NOMO-1 (cell line): ENCODE measurements at regions not wholly inside any gene's neighbourhood (a gene's known extent, or its start where the extent isn't known, plus 50 kb on each side); places are given as distances from the start of the nearest gene placed in this dataset.
"Not testable (repeated sequence)": the region's sequence is repeated elsewhere in the genome, so short reads cannot be mapped to it uniquely, and the experiment has no call there.

Experiments used
- DNase-seq, 2 experiments: peaks; one replicate each; lab custom pipeline; 2025; ENCODE audit not compliant: unreplicated experiment in 2 of 2; lab: John Stamatoyannopoulos, UW

DNA sequence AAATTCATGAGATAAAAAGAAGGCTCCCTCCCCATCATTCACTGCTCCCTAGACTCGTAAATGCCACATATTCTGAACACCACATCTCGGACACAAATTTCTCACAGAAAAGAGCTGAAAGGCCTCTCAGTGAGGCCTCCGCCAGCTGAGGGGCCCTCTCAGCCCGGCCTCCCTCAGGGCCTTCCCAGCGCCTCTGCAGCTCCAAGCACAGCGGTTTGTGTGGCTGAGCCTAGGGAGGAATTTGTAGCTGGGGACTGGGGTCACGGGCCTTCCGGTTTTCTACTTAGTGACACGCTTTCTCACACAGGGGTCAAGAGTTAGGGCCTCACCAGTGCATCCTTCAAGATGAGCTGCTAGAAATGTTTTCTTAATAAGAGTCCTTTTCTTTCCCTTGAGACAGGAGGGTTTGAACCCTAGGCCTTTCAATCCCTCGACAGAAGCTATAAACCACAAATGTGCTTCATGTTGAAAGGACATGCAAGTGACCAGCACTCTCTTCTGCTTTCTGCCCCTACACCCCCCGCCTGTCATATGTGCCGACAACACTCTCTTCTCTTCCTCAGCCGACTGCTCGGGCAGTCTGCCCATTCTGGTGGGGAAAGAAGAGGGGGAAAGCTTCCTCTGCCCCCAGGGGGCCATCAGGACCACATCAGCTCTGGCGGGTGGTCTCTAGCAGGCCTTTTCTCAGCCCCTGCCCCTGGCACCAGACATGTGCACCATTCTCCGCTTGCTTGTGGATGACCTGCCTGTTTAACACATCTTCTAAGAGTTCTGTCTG lies 104.9 kb downstream of the CHIC2 start:
- DNase-seq, result no peak

DNA sequence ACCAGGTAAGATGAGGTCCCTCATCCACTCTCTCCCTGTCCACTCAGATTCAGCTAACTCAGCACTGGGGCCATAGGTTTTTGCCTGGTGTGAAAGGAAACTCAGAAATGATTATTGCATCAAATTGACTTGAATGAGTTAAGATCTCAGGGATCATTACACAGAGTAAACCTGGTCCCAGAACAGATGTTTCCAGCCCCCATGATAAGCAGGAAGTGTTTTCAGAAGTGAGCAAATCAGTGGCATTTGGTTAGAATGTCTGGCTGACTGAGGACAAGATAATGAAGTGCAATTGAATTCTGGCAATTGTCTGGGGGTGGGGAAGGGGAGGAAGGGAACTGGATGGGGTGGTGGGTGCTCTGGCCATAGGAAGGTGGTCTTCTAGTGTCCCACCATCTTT lies 108.0 kb downstream of the CHIC2 start:
- no peak for DNase-seq

DNA sequence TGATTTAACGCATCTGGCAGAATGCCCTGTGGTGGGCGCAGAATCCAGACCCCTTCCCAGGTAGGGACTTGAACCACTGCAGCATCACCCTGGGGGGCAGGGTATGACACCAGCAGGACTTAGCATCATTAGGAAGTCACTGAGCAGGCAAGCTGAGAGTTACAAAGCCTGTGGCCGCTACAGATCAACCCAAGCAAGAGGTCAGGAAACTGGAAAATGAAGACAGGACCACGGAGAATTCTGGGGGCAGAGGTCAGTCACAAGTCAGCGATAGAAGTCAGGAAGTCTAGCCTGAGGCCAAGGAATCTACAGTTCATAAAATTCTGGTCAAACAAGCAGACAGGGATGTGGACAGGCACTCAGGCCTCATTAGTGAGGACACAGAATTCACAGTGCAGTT lies 108.4 kb downstream of the CHIC2 start:
- DNase-seq, result no peak

DNA sequence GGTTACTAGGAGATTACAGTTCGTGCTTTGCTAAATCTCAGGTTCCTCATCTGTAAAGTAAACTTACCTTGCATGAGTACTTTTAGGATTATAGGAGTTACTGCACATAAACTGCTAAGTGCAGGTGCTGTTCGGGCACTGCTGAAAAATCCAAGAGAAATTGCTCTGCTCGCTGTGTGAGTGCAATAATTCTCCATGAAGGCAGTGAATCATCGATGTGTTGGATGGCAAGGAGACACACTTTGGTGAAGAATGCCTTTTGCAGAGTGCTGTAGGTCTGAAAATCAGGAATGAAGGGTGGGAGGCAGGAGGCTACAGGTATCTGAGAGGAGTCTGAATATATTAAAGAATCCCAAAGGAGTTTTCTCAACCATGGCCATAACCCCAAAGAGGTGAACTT lies 113.0 kb downstream of the CHIC2 start:
- no peak for DNase-seq

DNA sequence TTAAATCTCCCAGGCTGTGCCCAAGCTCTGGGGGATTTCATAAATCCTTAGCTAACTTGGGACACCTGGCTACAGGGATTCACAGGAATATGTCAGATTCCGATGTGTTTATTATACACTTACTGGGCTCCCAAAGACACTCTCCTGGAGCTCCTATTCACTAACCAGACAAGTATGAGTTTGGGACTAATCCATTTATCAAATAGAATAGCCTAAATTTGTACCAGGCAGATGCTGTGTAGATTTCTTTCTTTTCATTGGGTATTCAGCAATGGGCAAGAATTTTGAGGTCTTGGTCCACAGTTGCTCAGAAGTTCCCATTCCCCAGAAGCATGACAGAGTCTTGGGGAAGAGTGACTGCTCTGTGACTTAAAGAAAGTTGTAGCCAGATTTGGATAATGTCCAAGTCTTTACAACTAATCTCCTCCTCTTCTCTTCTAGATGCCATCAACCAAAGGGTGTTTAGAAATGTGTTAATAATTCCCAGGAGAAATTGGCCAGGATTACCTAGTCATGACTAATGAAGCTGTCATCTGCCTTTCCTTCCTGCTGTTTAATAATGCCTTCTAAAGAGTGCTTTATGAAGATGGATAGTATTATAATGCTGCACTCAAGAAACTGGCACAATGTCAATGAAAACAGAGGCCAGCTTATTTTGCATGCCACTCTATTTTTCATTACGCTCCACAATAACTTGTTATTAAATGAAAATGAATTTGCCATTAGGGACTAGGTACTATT lies 120.9 kb downstream of the CHIC2 start:
- DNase-seq, result no peak

DNA sequence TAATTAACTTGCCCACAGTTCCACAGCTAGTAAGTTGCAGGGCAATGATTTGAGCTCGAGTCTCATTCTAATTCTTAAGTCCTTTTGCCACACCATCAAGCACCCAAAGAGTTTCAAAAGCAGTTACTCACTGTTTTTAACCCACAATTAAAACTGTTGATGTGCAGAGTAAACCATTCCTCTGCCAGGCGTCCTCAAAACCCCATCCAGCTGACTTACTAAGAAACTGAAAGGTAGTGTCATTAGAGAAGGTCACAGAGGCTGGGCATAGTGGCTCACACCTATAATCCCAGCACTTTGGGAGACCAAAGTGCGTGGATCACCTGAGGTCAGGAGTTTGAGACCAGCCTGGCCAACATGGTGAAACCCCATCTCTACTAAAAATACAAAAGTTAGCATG lies 121.7 kb downstream of the CHIC2 start:
- no peak for DNase-seq

DNA sequence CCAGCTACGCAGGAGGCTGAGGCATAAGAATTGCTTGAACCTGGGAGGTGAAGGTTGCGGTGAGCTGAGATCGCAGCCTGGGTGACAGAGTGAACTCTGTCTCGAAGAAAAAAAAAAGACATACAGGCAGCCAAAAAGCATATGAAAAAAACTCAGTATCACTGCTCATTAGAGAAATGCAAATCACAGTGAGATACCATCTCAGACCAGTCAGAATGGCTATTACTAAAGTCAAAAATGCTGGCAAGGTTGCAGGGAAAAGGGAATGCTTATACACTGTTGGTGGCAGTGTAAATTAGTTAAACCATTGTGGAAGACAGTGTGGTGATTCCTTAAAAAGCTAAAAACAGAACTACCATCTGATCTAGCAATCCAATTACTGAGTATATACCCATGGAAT lies 123.1 kb downstream of the CHIC2 start:
- DNase-seq, result no peak

DNA sequence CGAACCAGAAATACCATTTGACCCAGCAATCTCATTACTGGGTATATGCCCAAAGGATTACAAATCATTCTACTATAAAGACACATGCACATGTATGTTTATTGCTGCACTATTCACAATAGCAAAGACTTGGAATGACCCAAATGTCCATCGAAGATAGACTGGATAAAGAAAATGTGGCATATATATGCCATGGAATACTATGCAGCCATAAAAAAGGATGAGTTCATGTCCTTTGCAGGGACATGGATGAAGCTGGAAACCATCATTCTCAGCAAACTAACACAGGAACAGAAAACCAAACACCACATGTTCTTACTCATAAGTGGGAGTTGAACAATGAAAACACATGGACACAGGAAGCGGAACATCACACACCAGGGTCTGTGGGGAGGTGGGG lies 124.5 kb downstream of the CHIC2 start:
- not testable (repeated sequence) for DNase-seq

DNA sequence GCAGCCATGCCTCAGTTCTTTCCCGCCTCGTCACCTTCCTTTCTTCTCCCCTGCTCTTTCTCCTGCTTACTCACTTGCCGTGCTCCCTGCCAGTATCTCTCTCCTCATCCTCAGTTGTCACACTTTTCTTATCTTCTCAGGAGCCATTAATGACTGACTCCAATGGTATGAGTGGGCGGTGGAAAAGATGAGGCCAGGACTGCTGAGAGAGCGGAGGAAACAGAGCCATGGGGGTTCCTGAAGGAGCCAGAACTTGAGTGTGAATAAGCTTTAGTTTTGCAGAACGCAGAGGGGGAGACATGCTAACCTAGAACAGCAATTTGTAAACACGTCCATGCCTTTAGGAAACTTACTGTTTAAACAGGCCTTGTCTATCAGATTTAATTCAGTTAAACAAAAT lies 126.5 kb downstream of the CHIC2 start:
- no peak for DNase-seq

DNA sequence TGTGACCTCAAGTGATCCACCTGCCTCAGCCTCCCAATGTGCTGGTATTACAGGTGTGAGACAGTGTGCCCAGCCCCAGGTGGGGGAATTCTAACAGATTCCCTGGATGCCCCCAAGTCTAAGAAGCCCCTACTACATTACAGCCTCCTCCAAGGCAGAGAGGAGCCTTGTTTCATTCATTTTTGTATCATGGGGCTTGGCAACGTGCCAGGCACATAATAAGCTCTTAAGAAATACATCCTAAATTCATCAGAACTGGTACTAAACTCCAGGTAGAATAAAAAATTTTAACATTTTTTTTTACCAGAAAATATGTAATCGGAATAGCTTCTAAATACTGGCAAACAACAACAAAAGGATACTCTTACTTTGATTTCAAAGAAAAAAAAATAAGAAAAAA lies 127.1 kb downstream of the CHIC2 start:
- no peak for DNase-seq

DNA sequence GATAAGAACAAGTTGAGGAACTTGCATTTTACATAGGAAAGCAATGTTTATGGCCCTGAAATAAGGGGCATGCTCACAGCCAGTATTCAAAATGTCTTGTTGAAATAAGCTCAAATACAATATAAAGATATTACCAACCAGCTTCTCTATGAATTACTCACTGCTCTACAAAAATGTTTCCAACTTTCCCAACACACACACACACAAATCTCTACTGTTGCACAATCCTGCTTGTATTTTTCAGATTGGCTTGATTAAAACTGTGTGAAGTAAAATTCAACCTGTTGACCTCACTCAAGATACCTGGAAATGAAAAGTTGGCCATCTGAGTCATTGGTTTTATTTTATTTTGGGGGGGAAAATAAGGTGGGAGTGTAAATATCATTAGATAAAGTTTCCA lies 128.6 kb downstream of the CHIC2 start:
- DNase-seq, result no peak

DNA sequence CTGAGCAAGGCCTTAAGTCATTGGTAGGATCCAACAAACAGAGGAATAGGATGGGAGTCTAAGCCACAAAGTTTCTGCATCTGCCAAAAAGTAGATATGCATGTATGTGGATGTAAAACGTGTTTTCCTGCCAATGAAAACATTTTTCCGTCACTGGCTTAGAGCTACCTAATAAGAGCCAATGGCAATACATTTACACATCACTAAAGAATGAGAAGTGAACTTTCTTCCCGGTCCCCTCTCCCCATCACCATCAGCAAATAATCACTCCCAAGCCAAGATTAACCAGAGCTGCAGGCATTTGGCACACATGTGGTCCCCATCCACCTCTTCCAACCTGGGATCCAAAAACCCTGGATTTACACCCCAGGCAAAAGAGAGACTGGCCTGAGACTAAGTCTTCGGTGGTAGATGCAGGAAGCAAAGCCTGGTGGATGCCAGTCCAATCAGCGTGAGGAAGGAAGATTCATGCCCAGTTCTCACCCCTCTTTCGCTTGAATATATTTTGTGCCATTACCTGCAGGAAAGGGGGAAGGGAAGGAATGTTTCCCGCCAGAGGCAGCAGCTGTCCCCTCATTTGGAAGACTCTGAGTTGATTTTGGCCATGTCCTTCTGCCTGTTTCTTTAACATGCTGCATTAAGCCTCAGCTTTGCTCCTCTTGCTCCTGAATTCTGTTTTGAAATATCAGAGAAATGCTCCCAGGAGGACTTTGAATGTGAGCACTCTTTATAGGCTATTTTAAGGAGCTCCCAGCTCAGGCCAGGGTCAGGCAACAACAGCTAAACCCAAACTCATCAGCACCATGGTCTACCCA lies 131.4 kb downstream of the CHIC2 start:
- DNase-seq, result no peak

DNA sequence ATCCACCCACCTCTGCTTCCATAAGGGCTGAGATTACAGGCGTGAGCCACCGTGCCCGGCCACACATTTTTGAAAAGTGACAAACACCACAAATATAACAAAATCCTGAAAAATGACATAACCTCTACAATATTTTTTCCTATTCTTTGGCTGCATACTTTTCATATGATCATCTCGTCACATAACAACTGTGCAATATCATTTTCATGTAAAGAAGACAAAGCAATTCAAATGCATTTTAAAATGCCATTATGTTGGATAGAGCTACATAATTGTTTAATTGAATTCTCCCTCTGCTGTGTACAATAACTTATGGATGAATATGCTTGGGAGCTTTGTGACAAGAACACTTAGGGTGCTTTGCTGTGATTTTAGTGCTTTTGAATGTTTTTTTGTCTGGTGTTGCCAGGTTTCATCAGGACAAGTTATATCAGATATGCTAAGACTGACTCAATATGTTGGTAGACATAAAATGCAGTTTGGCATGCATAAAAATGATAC lies 132.9 kb downstream of the CHIC2 start:
- no peak for DNase-seq

DNA sequence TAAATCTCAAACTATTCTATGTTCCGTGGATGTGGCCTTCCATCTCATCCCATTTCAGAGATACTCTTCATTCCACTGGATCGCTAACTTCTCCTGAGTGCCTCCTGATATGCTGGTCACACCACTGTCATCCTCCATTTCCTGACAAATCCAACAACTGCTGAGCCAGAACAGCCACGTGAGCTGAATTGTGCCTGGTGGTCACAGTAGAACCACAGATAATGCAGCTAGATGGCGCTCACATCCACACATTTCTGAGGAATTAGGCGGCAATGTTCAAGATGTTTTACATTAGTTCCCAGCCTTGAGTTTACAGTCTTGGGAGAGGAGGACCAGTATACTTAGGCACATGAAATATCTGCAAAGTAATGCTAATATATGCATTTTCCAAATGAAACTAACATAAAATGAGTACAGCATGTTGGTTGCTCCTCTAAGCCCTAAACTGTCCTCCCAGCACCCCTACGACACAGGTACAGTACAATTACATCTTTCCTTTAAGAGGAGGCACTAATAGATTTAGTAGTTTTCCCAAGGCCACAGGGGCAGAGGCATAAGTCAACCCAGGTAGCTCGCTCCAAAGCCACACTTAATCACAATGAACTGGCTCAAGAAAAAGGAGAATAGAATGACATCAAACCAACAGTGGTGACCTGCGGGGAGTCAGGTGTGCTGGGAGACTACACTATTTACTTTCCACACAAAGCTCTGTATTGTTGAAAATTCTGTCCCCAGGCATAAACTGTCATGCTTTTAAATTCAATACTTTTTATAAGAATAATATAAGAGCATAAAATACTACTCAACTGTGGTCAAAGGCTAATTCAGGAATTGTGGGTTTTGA lies 134.2 kb downstream of the CHIC2 start:
- DNase-seq, result peak; percentile 24 to 67

DNA sequence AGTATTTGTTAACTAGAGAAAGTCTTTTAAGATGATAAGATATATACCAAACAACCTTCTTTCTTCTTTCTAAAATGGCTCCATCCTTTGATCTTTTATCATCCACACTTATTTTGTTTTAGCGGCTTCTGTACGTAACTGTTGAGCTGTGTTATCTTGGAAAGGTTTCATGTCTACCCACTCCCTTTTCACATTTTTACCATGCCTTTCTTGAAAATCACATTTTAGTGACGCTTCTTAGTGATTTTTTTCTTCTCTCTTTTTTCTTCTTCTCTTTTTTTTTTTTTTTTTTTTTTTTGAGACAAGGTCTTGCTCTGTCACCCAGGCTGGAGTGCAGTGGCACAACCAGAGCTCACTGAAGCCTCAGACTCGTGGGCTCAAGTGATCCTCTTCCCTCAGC lies 135.1 kb downstream of the CHIC2 start:
- no peak for DNase-seq

DNA sequence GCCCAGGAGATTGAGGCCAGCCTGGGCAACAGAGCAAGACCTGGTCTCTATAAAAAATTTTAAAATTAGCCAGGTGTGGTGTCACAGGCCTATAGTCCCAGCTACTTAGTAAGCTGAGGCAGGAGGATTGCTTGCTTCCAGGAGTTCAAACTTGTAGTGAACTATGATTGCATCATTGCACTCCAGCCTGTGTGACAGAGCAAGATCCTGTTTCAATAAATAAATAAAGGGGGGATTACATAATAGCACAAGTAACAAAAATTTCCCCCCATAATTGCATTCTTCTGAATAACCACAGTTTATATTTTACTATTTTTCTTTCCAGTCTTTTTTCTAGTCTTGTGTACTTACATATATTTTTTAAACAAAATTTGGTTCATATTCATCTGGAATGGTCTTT lies 135.6 kb downstream of the CHIC2 start:
- peak in 1 of 2 experiments; percentile 38 for DNase-seq

DNA sequence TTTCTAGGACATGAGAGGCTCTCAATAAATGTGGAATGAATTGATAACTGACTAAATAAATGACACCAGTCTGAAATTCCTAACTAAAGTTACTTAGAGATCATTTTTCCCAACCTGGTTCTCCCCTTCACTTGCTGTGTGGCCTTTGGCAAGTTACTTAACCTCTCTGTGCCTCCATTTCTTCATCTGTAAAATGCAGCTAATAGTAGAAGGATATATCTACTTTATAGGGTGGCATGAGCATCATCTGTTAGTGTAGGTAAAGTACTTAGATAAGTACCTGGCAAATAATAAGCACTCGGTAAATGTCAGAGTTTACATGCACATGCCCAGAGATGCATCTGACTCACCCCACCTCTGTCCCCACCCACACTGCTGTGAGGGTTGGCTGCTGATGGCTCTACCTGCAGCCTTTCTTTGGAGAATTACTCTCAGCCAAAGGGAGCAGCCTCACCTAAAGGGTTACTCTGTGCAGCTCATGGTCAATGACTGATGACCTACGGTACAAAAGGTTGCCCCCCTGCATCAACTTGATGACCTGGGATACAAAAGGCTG lies 139.3 kb downstream of the CHIC2 start:
- no peak for DNase-seq

DNA sequence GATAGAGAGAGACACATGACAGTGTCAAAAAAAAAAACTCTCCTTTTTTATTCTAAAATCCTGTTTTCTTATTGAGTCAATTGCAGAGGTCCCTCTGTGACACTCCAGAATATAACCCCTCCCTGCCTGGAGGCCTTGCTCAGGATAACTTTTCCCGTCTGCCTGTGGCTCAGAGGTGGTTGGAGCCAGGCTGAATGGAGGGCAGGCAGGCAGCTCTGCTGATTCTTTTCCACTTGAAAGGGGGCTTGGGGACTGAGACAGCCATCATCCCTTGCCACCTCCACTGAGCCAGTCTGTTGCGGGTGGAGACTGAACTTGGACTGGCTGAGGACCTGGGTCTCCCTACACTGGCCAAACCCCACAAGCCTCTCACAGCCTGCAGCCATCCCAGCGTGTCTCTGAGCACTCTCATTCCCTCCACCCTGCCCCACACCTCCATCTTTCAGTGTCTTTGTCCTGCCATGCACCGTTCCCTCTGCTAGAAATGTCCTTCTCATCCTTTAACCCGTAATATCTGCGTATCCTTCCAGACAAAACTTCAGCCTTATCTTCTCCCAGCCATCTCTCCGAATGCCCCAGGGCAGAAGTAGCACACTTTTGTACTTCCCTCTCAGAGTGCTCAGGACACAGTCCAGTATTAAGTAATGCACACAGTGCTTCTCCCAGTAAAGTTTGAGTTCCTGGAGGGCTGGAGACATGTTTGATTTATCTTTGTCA lies 139.9 kb downstream of the CHIC2 start:
- no peak for DNase-seq

DNA sequence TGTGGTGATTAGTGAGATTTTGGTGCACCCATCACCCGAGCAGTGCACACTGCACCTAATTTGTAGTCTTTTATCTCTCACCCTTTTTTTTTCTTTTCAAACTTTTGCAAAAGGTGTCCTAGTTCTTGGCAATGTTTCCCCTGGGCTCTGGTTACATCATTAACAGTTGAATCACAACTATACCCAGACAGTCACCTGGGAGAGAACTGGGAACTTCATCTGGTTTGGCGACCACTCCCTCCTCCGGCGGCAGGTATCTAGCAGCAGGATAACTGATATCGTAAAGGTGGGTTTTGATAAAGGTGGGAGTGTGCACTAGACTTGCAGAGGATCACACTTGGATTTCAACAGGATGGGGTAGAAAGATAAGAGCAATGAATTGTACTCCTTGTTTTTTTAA lies 140.5 kb downstream of the CHIC2 start:
- DNase-seq, result no peak

DNA sequence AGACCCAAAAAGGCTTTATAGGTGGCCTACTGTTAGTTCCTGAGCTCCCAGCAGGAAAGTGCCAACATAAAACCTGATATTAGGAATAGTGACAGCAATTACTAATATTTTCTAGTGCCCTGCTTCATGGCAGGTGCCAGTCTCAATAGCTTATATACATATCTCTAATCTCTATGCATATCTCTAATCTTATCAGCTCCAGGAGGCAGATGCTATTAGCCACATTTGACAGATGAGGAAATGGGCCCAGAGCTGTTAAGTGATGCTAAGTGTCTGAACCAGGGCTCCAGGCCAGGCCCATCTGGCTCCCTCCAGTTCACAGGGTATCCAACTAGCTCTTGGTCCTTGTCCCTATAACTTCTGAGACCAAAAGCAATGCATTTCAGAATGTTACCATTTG lies 142.5 kb downstream of the CHIC2 start:
- DNase-seq, result no peak
